ENCODE measurements at regions not wholly inside any gene's neighbourhood (a gene's known extent, or its start where the extent isn't known, plus 50 kb on each side); places are given as distances from the start of the nearest gene placed in this dataset.

DNA sequence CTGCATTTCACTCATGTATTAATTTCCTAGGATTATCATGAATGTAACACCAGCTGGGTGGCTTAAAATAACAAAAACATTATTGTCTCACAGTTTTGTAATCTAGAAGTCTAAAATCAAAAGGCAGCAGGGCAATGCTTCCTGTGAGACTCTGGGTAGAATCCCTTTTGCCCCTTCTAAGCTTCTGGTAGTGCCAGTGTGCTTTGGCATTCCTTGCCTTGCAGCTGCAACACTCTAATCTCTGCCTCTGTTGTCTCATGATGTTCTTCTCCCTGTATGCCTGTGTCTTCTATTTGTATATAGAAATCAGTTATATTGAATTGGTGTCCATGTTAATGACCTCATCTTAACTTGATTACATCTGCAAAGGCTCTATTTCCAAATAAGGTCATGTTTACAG, 1117.3 kb downstream of the PCDH18 start:
- no peak for DNase-seq (ENCODE audit: low read depth)
- TF ChIP-seq, protein P1, sequence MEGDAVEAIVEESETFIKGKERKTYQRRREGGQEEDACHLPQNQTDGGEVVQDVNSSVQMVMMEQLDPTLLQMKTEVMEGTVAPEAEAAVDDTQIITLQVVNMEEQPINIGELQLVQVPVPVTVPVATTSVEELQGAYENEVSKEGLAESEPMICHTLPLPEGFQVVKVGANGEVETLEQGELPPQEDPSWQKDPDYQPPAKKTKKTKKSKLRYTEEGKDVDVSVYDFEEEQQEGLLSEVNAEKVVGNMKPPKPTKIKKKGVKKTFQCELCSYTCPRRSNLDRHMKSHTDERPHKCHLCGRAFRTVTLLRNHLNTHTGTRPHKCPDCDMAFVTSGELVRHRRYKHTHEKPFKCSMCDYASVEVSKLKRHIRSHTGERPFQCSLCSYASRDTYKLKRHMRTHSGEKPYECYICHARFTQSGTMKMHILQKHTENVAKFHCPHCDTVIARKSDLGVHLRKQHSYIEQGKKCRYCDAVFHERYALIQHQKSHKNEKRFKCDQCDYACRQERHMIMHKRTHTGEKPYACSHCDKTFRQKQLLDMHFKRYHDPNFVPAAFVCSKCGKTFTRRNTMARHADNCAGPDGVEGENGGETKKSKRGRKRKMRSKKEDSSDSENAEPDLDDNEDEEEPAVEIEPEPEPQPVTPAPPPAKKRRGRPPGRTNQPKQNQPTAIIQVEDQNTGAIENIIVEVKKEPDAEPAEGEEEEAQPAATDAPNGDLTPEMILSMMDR (IDR thresholded peaks at IDR 0.05; ENCODE audit: control insufficient read depth, insufficient read depth, low read depth, low read length, missing control alignments), result no peak
- no peak overlapping the region for H3K4me3 ChIP-seq (ENCODE audit: control insufficient read depth, low read depth, low read length)

DNA sequence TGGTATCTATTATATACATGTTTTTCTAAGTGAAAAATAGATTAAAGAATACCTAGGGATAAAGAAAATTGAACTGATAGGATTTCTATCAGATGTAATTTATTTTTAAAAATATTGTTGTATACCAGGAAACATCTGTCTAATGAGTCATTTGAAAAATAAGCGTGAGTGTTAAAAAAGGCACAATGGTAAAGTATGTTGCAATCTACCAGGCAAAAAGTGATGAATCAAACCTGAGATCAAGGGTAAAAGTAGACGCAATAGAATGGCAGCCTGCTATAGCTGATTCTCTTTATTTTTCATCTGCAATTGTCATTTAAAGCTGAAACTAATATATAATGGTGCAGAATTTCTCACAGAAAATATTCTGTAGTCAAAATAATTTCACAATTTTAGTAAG, 1119.6 kb downstream of the PCDH18 start:
- TF ChIP-seq, protein P1 (IDR thresholded peaks at IDR 0.05; ENCODE audit: control insufficient read depth, insufficient read depth, low read depth, low read length, missing control alignments), result no peak
- no peak for DNase-seq (ENCODE audit: low read depth)
- H3K4me3 ChIP-seq (ENCODE audit: control insufficient read depth, low read depth, low read length), result no peak overlapping the region

DNA sequence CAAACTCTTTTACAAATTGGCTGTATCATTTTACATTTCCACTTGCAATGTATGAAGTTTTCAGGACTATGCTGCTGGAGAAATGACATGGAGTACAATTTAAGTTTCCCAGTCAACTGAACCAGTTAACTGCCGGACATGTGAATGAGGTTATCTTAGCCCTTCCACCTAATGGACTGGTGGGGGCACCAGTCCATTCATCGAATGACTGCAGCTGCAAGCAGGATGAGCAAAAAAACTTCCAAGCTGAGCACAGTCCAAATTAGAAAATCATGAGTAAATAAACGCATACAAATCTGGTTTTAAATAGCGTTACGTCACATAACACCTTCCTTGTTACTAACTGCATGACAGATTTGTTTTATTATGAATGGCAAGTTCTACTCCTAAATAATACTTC, 1131.5 kb downstream of the PCDH18 start:
- TF ChIP-seq, protein P1 (IDR thresholded peaks at IDR 0.05; ENCODE audit: control insufficient read depth, insufficient read depth, low read depth, low read length, missing control alignments), result no peak
- H3K4me3 ChIP-seq (ENCODE audit: control insufficient read depth, low read depth, low read length), result no peak overlapping the region
- no peak for DNase-seq (ENCODE audit: low read depth)

DNA sequence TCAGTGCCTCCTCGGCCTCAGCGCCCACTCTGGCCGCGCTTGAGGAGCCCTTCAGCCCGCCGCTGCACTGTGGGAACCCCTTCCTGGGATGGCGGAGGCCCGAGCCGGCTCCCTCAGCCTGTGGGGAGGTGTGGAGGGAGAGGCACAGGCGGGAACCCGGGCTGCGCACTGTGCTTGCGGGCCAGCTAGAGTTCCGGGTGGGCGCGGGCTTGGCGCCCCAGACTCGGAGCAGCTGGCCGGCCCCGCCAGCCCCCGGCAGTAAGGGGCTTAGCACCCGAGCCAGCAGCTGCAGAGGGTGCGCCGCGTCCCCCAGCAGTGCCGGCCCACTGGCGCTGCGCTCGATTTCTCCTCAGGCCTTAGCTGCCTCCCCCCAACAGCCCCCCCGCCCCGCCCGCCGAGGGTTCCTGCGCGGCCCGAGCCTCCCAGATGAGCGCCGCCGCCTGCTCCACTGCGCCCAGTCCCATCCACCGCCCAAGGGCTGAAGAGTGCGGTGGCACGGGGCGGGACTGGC, 1137.0 kb downstream of the PCDH18 start:
- TF ChIP-seq, protein P1 (IDR thresholded peaks at IDR 0.05; ENCODE audit: control insufficient read depth, insufficient read depth, low read depth, low read length, missing control alignments), result no peak
- DNase-seq (ENCODE audit: low read depth), result no peak
- H3K4me3 ChIP-seq (ENCODE audit: control insufficient read depth, low read depth, low read length), result no peak overlapping the region

DNA sequence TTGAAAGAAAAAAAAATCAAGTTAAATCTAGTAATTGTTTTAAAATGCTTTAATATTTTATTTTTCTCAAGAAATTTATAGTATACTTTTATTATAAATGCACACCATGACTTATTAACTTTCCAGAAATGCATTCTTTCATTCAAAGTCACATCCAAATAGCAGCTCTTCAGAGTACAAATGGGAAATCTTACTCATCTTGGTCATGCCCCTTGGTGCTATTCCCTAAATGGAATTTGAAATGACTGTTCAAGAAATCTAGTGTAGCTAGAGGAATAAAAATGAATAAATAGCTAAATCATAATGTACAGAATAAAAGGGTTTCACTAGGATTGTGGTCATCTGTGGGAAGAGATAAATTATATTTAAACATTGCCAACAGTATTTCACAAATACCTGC, 1139.7 kb downstream of the PCDH18 start:
- DNase-seq (ENCODE audit: low read depth), result no peak
- no peak overlapping the region for H3K4me3 ChIP-seq (ENCODE audit: control insufficient read depth, low read depth, low read length)
- TF ChIP-seq, protein P1 (IDR thresholded peaks at IDR 0.05; ENCODE audit: control insufficient read depth, insufficient read depth, low read depth, low read length, missing control alignments), result no peak

DNA sequence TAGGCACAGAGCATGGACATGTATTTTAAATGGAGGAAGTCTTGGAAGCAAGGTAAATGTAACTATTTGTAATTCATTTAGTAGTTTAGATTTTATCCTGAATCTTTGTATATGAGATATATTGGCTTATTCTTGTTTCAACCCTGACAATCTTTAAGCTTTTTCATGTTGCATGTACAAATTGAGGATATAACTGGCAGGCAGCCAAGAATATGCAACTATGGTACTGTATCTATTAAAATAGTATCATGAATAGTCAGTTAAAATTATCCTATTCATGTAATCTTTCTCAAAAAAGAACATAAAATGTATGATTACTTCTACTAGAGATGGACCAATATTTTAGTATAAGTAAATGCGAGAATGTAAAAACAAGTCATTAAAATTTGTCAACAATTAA, 1141.5 kb downstream of the PCDH18 start:
- no peak overlapping the region for H3K4me3 ChIP-seq (ENCODE audit: control insufficient read depth, low read depth, low read length)
- TF ChIP-seq, protein P1 (IDR thresholded peaks at IDR 0.05; ENCODE audit: control insufficient read depth, insufficient read depth, low read depth, low read length, missing control alignments), result no peak
- no peak for DNase-seq (ENCODE audit: low read depth)

DNA sequence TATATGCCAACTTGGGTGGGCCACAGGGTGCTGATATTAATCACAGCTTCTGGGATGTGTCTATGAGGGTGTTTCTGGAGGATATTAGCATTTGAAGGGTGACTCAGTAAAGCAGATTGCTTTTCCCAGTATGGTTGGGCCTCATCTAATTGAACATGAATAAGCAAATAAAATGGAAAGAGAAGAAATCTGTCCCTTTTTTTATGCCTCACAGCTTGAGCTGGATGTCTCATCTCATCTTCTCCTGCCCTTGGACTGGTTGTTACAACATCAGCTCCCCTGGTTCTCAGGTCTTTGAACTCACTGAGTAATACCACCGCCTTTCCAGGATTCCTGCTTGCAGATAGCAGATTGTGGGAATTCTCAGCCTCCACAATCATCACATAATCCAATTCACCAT, 1149.2 kb downstream of the PCDH18 start:
- DNase-seq (ENCODE audit: low read depth), result no peak
- TF ChIP-seq, protein P1 (IDR thresholded peaks at IDR 0.05; ENCODE audit: control insufficient read depth, insufficient read depth, low read depth, low read length, missing control alignments), result no peak

More for the DNA sequence above, 1149.2 kb downstream of the PCDH18 start:
- H3K4me3 ChIP-seq (ENCODE audit: control insufficient read depth, low read depth, low read length), result no peak overlapping the region
